GM12892 (cell line): ENCODE measurements at regions not wholly inside any gene's neighbourhood (a gene's known extent, or its start where the extent isn't known, plus 50 kb on each side); places are given as distances from the start of the nearest gene placed in this dataset.

ENCODE experiments used
- POLR2A ChIP-seq: IDR thresholded peaks from 2 replicates; pipeline ENCODE4 v1.6.1; 2011; ENCODE audit warnings: low read depth, low read length, control low read depth
- POLR2AphosphoS5 ChIP-seq: IDR thresholded peaks from 2 replicates; pipeline ENCODE4 v1.6.1; 2011; ENCODE audit warnings: low read depth, low read length, control low read depth

GRCh38 chr2:207311316-207312005 lies 145.7 kb upstream of the KLF7 start:
- TF ChIP-seq POLR2AphosphoS5 (0 out of 2 replicates have a peak, but pooled peaks have one; percentile 32), POLR2A (no peak)
